Omental fat pad (tissue), 3 donors: ENCODE measurements at regions not wholly inside any gene's neighbourhood (a gene's known extent, or its start where the extent isn't known, plus 50 kb on each side); places are given as distances from the start of the nearest gene placed in this dataset.

ENCODE experiments used
- ATAC-seq: fragments of 150-250 bp; one replicate; pipeline ENCODE4 v1.9.1; 2016; ENCODE audit warnings: mild to moderate bottlenecking, moderate library complexity; ENCODE audit not compliant: low FRiP score
- DNase-seq: peaks from one replicate; pipeline ENCODE4 v3.0.0-alpha.2; 2019; ENCODE audit warnings: low spot score
- TF ChIP-seq, protein P1 (sequence below), 3 donors: fragments of 450-650 bp; IDR thresholded peaks; one replicate each; pipeline ENCODE4 v1.5.1; 2016 to 2017; ENCODE audit warnings: antibody characterized with exemption in 3 of 3, mild to moderate bottlenecking in 3 of 3, moderate library complexity in 2 of 3

DNA sequence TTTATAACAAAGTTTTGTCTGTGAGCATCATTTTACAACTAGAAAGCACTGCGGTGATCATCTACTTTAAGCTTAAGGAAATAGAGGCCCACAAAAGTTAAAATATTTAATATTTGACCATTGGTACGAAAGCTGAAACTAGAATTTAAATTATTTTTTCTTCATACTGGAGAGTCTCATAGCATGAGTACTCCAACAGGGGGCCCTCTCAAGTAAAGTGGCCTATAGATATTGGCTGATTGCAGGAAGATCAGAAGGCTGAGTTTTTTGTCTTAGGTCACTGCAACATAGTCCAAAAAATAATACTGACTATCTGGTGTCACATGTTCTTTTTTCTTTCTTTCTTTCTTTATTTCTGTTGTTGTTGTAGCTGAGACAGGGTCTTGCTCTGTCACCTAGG lies 75.3 kb upstream of the ZDHHC17 start:
- TF ChIP-seq, protein P1, sequence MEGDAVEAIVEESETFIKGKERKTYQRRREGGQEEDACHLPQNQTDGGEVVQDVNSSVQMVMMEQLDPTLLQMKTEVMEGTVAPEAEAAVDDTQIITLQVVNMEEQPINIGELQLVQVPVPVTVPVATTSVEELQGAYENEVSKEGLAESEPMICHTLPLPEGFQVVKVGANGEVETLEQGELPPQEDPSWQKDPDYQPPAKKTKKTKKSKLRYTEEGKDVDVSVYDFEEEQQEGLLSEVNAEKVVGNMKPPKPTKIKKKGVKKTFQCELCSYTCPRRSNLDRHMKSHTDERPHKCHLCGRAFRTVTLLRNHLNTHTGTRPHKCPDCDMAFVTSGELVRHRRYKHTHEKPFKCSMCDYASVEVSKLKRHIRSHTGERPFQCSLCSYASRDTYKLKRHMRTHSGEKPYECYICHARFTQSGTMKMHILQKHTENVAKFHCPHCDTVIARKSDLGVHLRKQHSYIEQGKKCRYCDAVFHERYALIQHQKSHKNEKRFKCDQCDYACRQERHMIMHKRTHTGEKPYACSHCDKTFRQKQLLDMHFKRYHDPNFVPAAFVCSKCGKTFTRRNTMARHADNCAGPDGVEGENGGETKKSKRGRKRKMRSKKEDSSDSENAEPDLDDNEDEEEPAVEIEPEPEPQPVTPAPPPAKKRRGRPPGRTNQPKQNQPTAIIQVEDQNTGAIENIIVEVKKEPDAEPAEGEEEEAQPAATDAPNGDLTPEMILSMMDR (IDR thresholded peaks at IDR 0.05) = no peak
- no peak for ATAC-seq
- no peak for DNase-seq

DNA sequence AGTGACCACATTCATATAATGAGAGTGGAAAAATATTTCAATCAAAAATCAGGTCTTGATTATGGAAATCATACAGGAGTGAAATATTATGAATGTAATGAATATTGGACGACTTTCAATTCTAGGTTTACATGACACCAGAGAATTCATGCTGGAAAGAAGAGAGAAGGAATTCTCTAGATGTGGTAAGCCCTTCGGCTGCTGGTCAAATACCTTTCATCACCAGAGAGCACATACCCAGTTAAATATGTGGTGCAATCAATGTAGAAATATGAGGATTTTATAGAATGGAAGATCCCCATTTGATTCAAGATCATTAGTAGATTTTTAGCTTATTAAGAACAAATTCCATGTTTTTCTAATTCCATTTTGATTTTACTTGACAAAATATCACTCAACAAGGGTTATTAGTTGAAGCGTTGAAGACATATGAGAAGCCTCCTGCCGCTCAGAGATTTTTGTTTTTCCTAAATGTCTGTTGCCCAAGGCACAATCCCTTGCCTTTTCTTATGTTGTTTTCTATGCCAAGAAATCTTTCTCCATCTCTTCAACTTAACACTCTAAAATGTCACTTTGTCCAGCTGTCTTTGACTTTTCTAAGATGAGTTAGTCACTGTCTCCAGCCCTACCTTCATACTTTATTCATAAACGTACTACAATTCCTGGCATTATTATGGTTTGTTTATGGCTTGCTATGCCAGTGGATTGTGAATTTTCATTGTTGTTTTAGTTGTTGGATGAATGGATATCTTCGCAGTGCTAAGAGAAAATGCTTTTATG lies 72.8 kb upstream of the ZDHHC17 start:
- TF ChIP-seq, protein P1 (IDR thresholded peaks at IDR 0.05) = no peak
- DNase-seq = no peak
- ATAC-seq = no peak

- ATAC-seq (no peak), DNase-seq (no peak)
- TF ChIP-seq, protein P1 (IDR thresholded peaks at IDR 0.05) = no peak
Observed at GRCh38 chr12:76692846-76693245, 71.1 kb upstream of the ZDHHC17 start.

DNA sequence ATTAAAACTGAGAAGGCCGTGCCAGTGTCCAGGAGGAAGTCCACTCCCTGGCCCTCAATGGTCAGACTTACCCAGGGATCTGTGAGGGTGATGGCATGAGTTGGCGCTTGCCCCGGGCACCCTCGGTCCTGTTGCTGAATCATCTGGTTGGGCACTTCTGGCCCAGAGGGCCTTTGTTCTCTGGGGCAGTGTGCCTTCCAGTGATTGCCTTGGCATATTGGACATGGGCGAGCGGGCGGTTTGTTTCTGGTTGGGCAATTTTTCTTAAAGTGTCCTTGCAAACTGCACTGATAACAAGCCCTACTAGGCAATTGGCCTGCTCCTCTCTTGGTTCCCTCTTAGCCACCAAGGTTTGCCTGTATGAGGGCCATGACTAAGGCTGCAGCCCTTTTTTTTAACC lies 69.5 kb upstream of the ZDHHC17 start:
- TF ChIP-seq, protein P1 (IDR thresholded peaks at IDR 0.05) = no peak

DNA sequence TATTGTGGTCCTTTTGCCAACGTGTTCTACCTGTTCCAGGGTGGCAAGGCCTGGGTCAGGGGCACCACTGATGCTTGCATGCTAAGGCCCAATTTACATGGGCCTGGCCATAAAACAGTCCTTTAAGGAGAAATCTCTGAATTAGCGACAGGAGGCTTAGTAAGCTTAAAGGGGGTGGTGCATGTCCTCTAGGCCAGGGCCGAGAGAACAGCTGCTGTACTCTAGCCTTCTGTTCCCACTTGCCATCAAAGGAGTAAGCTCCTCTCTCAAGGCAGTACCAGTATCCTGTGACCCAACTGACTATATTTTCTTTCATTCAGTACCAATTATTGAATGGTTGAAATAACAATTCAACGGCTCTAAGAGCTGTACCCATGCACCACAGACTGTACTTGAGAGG lies 67.7 kb upstream of the ZDHHC17 start:
- no peak for DNase-seq
- ATAC-seq = no peak
- TF ChIP-seq, protein P1 (IDR thresholded peaks at IDR 0.05) = no peak

More for the DNA sequence above, 69.5 kb upstream of the ZDHHC17 start:
- no peak for DNase-seq
- no peak for ATAC-seq

GRCh38 chr12:76697849-76698248 lies 66.1 kb upstream of the ZDHHC17 start:
- ATAC-seq = no peak
- DNase-seq = no peak
- TF ChIP-seq, protein P1 (IDR thresholded peaks at IDR 0.05) = no peak

DNA sequence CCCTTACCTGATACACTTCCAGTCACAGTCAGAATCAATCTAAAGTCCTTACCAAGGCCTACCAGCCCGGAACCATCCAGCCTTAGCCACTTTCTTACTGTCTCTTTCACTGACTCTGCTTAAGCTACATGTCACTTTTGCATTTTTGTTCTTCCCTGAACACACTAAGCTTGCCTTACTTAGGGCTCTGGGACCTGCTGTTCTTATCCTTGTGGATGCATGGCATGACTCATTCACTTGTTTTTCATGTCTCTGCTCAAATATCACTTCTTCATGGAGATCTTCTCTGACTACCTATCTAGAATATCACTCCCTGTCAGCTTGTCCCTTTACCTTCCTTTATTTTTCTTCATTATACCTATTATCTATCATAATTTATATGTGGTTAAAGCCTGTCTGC lies 65.6 kb upstream of the ZDHHC17 start:
- DNase-seq (no peak), ATAC-seq (no peak)
- TF ChIP-seq, protein P1 (IDR thresholded peaks at IDR 0.05) = no peak
